HG02642 (cell line): ENCODE measurements at regions not wholly inside any gene's neighbourhood (a gene's known extent, or its start where the extent isn't known, plus 50 kb on each side); places are given as distances from the start of the nearest gene placed in this dataset.
"Not testable (repeated sequence)": the region's sequence is repeated elsewhere in the genome, so short reads cannot be mapped to it uniquely, and the experiment has no call there.

ENCODE experiments used
- ATAC-seq: cut with Tn5 transposase; IDR thresholded peaks from one replicate; pipeline ENCODE4 v1.9.1; 2021; ENCODE audit warnings: mild to moderate bottlenecking; ENCODE audit not compliant: unreplicated experiment, poor library complexity

- ATAC-seq, result no peak
Observed at GRCh38 chr1:60920561-60920960, 161.8 kb upstream of the NFIA start.

- ATAC-seq, result no peak
Observed at GRCh38 chr1:60918867-60919266, 163.5 kb upstream of the NFIA start.

- ATAC-seq, result no peak
Observed at GRCh38 chr1:60916906-60917305, 165.5 kb upstream of the NFIA start.

- no peak for ATAC-seq
Observed at GRCh38 chr1:60916199-60916598, 166.2 kb upstream of the NFIA start.

GRCh38 chr1:60915441-60915840 is 166.9 kb upstream of the NFIA start:
- no peak for ATAC-seq

- no peak for ATAC-seq
Observed at GRCh38 chr1:60914982-60915381, 167.4 kb upstream of the NFIA start.

GRCh38 chr1:60913708-60914107 is 168.7 kb upstream of the NFIA start:
- not testable (repeated sequence) for ATAC-seq

- no peak for ATAC-seq
Observed at GRCh38 chr1:60913039-60913438, 169.3 kb upstream of the NFIA start.

- no peak for ATAC-seq
Observed at GRCh38 chr1:60911966-60912697, 170.2 kb upstream of the NFIA start.

- ATAC-seq, result no peak
Observed at GRCh38 chr1:60908159-60908558, 174.2 kb upstream of the NFIA start.

GRCh38 chr1:60906526-60906925 is 175.8 kb upstream of the NFIA start:
- ATAC-seq, result no peak

GRCh38 chr1:60906039-60906438 is 176.3 kb upstream of the NFIA start:
- ATAC-seq, result no peak

- ATAC-seq, result no peak
Observed at GRCh38 chr1:60904099-60904851, 178.1 kb upstream of the NFIA start.

- ATAC-seq, result no peak
Observed at GRCh38 chr1:60903591-60903990, 178.8 kb upstream of the NFIA start.

- ATAC-seq, result no peak
Observed at GRCh38 chr1:60899464-60899863, 182.9 kb upstream of the NFIA start.

- ATAC-seq, result no peak
Observed at GRCh38 chr1:60898987-60899386, 183.4 kb upstream of the NFIA start.

- no peak for ATAC-seq
Observed at GRCh38 chr1:60898413-60898812, 183.9 kb upstream of the NFIA start.

GRCh38 chr1:60896701-60897363 is 185.5 kb upstream of the NFIA start:
- no peak for ATAC-seq

GRCh38 chr1:60895701-60896100 is 186.7 kb upstream of the NFIA start:
- ATAC-seq, result no peak

GRCh38 chr1:60895252-60895651 is 187.1 kb upstream of the NFIA start:
- ATAC-seq, result no peak

GRCh38 chr1:60894741-60895140 is 187.6 kb upstream of the NFIA start:
- no peak for ATAC-seq
